Frontal cortex (tissue), 3 donors: ENCODE measurements at regions not wholly inside any gene's neighbourhood (a gene's known extent, or its start where the extent isn't known, plus 50 kb on each side); places are given as distances from the start of the nearest gene placed in this dataset.
"Not testable (repeated sequence)": the region's sequence is repeated elsewhere in the genome, so short reads cannot be mapped to it uniquely, and the experiment has no call there.

ENCODE experiments used
- DNase-seq, 2 donors: peaks; one replicate each; pipeline ENCODE4 v3.0.0; 2012; ENCODE audit warnings: low spot score in 2 of 2
- FAIRE-seq: peaks from 2 replicates; lab custom pipeline; 2012; peaks lifted over from hg19 to GRCh38; lab: Jason Lieb, UNC
- donor health status: control.
- donor health status: control.
- donor health status: control.

DNA sequence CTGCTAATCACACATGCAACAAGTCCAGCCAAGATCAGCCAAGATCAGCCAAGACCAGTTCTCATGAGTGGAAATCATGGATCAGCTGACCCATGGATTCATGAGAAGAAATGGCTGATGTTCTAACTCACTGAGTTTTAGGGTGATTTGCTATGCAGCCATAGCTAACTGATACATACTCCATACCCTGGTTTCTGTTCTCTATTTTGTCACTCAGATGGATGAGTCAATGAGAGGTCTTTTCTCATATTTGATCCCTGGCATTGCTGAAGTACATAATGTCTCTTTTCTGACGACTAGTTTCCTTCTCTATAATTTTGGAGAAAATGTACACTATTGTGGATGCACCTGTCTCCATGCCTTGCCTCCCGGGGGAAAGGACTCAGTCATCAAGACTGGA is 118.4 kb upstream of the LY86 start:
- no peak for DNase-seq
- FAIRE-seq: no peak

- FAIRE-seq: no peak
- DNase-seq: no peak
These were observed 117.2 kb upstream of the LY86 start for GRCh38 chr6:6471276-6471675.

GRCh38 chr6:6474170-6474920 is 114.2 kb upstream of the LY86 start:
- DNase-seq (no peak), FAIRE-seq (no peak)

DNA sequence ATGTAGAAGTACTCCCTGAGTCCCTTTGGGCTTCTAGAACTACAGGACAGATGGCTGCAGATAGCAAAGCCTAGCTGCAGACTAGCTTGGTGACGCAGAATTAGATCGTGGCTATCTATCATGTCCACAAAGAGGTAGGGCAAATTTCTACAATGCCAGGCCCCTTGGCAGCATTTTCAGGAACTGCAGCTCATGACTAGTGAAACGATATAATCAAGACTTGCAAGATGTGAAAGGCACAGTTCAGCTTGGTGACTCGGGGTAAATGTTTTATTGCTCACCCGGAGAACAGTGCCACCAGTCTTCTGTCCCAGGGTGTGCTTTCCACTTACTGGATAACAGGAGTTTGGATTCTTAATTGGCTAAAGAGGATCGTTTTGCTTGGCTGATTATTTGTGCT is 108.7 kb upstream of the LY86 start:
- DNase-seq (no peak), FAIRE-seq (no peak)

GRCh38 chr6:6482256-6482655 is 106.3 kb upstream of the LY86 start:
- no peak for FAIRE-seq

DNA sequence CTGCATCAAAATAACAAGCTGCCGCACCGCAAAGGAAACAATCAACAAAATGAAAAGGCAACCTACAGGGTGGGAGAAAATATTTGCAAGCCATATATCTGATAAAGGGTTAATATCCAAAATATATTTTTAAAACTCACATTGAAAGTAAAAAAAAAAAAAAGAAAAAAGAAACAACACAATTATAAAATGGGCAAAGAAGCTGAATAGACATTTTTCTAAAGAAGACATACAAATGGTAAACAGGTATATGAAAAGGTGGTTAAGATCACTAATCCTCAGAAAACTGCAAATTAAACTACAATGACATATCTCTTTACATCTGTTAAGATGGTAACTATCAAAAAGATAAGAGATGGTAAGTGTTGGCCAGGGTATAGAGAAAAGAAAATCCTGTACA is 105.4 kb upstream of the LY86 start:
- FAIRE-seq (peak; percentile 6), DNase-seq (no peak)

More at GRCh38 chr6:6482256-6482655, 106.3 kb upstream of the LY86 start:
- no peak for DNase-seq

GRCh38 chr6:6483733-6484132 is 104.8 kb upstream of the LY86 start:
- DNase-seq (no peak), FAIRE-seq (no peak)

DNA sequence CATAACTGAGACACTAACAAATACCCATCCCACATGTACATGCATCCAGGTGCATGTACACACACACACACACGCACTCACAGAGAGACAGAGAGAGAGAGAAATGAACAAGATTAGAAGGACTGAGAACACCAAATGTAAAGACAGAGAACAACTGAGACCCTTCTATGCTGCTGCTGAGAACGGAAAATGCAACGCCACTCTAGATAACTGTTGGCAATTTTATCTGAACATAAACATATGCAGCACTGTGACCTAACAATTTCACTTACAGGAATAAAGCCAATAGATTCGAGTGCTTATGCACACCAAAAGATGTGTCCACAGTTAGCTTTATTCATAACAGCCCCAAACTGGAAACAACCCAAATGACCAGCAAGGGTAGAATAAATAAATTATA is 103.8 kb upstream of the LY86 start:
- DNase-seq (no peak), FAIRE-seq (no peak)

- DNase-seq: no peak
- no peak for FAIRE-seq
These were observed 101.9 kb upstream of the LY86 start for GRCh38 chr6:6486595-6486994.

- no peak for DNase-seq
- FAIRE-seq: no peak
These were observed 96.8 kb upstream of the LY86 start for GRCh38 chr6:6491761-6492160.

GRCh38 chr6:6492675-6493074 is 95.8 kb upstream of the LY86 start:
- DNase-seq: no peak
- FAIRE-seq: no peak

GRCh38 chr6:6494139-6494538 is 94.4 kb upstream of the LY86 start:
- FAIRE-seq, DNase-seq: not testable (repeated sequence)

DNA sequence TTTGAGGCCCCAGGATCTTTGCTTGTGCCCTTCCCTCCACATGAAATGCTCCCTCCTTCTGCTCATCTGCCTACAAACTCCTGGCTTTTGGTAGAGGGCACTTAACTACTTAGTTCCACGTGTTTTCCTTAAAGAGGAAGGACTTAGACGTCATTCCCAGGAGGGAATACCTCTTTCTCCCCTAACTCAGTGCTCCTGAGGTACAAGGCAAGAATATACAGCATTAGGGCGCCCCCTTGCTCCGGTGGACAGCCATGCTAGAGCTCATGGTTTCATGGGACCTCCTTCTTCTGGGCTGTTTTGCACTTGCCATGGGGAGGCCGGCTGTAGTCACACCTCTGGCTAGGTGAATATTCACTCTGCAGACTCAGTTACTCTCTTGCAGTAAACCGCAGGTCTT is 93.8 kb upstream of the LY86 start:
- FAIRE-seq (no peak), DNase-seq (no peak)

- DNase-seq (no peak), FAIRE-seq (no peak)
These were observed 92.7 kb upstream of the LY86 start for GRCh38 chr6:6495851-6496250.

DNA sequence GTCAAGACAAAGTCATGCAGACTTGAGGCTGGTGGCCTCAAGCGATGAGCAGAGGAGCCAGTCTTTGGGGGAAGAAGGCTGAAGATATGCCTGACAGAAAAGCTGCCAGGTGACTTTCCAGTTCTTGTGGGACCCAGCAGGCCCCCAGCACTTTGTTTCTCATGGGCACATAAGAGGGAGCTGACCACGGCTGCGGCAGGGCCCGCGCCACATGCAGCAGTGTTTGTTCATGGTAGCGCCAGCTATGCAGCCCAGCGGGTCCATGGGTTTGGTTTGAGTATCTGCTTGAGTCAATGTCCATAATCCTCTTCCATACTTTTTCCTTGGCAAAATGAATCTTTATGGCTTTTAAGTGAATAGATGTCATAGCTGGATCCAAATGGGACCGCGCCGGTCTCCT is 91.0 kb upstream of the LY86 start:
- FAIRE-seq: no peak
- DNase-seq: no peak

GRCh38 chr6:6497976-6498375 is 90.5 kb upstream of the LY86 start:
- DNase-seq: no peak

DNA sequence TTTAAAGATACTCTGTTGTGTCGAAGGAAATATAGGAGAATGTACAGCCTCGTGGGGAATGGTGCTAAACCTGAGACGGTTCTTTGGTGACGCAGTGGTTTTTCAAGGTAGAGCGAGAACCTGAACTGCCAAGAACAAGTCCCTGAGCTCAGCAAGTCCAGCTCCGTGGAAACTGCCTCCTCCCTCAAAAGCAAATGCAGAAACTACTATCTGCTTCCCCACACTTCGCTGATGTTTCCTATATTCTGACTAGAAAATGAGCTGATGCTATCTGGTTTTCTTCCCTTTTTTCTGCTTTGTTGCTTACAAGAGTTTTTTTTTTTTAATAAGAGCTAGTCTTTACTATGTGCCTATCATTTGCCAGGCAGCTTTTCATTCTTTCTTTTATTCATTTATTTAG is 85.3 kb upstream of the LY86 start:
- no peak for FAIRE-seq
- no peak for DNase-seq

More at GRCh38 chr6:6497976-6498375, 90.5 kb upstream of the LY86 start:
- no peak for FAIRE-seq

DNA sequence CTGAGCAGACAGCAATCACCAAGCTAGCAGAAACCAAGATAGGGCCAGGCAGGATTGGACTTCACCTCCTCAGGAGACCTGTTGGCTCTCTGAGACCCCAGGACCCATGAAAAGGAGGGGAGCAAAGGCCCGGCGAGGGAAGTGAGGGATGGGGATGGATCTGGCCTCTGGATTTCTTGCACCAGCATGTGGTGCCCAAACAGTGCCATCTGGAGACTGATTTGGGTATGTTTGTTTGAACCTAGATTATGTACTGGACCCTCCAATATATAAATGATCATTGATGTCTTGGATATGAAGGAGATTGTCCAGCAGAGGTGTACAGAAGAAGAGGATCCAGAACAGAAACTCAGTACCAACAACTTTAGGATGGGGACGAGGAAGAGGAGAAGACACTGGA is 83.4 kb upstream of the LY86 start:
- no peak for FAIRE-seq
- no peak for DNase-seq

DNA sequence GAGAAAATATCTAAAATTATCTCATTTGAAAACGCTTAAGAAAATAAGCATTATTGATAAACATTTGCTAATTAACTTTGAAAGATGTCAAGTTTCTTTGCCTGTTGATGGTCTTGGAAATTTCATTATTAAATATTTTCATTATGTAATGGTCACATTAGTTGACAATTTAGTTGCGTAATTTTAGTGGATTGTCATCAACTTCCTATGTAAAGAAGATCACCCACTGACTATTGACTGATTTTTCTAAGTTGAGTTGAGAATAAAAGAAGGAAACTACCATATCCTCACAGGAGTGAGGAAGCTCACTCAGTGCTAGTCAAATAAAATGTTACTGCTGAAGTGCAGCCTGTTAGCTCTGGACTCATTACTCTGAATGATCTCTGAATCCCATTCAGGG is 79.9 kb upstream of the LY86 start:
- DNase-seq: no peak
- no peak for FAIRE-seq

- no peak for FAIRE-seq
These were observed 79.2 kb upstream of the LY86 start for GRCh38 chr6:6509284-6509683.

DNA sequence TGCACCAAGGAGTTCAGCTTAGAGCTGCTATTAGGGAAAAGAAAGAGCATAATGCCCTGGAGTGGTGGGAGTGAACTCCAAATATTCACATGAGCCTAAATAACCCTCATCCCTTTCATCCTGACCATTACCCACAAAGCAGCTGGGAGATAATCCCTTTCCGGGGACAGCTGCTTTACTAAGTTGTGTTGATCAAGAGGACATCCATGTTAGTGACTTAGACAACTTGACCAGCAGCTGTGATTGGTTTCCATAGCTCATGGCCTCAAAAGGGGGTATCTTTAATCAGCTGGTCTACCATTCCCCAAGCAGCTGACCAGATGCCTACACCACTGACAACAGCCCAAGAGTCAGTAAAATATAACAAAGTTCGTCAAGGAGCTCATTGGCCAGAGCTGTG is 75.8 kb upstream of the LY86 start:
- FAIRE-seq: no peak

More at GRCh38 chr6:6509284-6509683, 79.2 kb upstream of the LY86 start:
- no peak for DNase-seq

More for the DNA sequence above, 75.8 kb upstream of the LY86 start:
- DNase-seq: no peak
